ENCODE measurements at regions not wholly inside any gene's neighbourhood (a gene's known extent, or its start where the extent isn't known, plus 50 kb on each side); places are given as distances from the start of the nearest gene placed in this dataset.

- no peaks in the 10 kb centered on the region for H3F3A ChIP-seq (ENCODE audit: low read depth)
- H3K79me2 ChIP-seq (ENCODE audit: insufficient read depth, low read length), result no peaks in the 10 kb centered on the region
- H4K20me1 ChIP-seq (ENCODE audit: insufficient read depth, low read length, poor library complexity, severe bottlenecking), result no peaks in the 10 kb centered on the region
- H3K27me3 ChIP-seq (ENCODE audit: insufficient read depth, low read length, poor library complexity, severe bottlenecking), result no peaks in the 10 kb centered on the region
- H3K36me3 ChIP-seq (ENCODE audit: insufficient read depth, low read length), result no peaks in the 10 kb centered on the region
- H3K4me2 ChIP-seq (ENCODE audit: low read depth, low read length, poor library complexity, severe bottlenecking), result no peak overlapping the region
- H3K4me3 ChIP-seq (ENCODE audit: low read length, poor library complexity, severe bottlenecking), result no peak overlapping the region
- no peaks in the 10 kb centered on the region for H3K4me1 ChIP-seq (ENCODE audit: insufficient read depth, low read length, poor library complexity, severe bottlenecking)
- no peak overlapping the region for H3K9ac ChIP-seq (ENCODE audit: low read depth, low read length, poor library complexity, severe bottlenecking)
- TF ChIP-seq CTCF (conservative IDR thresholded peaks at IDR 0.05; ENCODE audit: low read length) (no peak), EZH2phosphoT487 (IDR thresholded peaks at IDR 0.05; ENCODE audit: borderline replicate concordance) (no peak)
- no peak overlapping the region for H2AFZ ChIP-seq (ENCODE audit: low read length)
- H3K9me3 ChIP-seq (ENCODE audit: insufficient read depth, low read depth, low read length), result peaks cover 11% of the 10 kb centered on the region; the same call in 1 of the 2 replicates
- no peaks in the 10 kb centered on the region for H3K9me2 ChIP-seq (replicated peaks; ENCODE audit: low read depth, low read length)
These were observed 507.2 kb downstream of the TBC1D22A start for GRCh38 chr22:47269516-47270088.

- no peak overlapping the region for H3K4me2 ChIP-seq (ENCODE audit: low read depth, low read length, poor library complexity, severe bottlenecking)
- TF ChIP-seq EZH2phosphoT487 (IDR thresholded peaks at IDR 0.05; ENCODE audit: borderline replicate concordance) (no peak), CTCF (conservative IDR thresholded peaks at IDR 0.05; ENCODE audit: low read length) (no peak)
- no peaks in the 10 kb centered on the region for H3K36me3 ChIP-seq (ENCODE audit: insufficient read depth, low read length)
- no peaks in the 10 kb centered on the region for H3F3A ChIP-seq (ENCODE audit: low read depth)
- no peaks in the 10 kb centered on the region for H3K4me1 ChIP-seq (ENCODE audit: insufficient read depth, low read length, poor library complexity, severe bottlenecking)
- no peaks in the 10 kb centered on the region for H4K20me1 ChIP-seq (ENCODE audit: insufficient read depth, low read length, poor library complexity, severe bottlenecking)
- no peak overlapping the region for H2AFZ ChIP-seq (ENCODE audit: low read length)
- no peaks in the 10 kb centered on the region for H3K9me2 ChIP-seq (replicated peaks; ENCODE audit: low read depth, low read length)
- no peaks in the 10 kb centered on the region for H3K79me2 ChIP-seq (ENCODE audit: insufficient read depth, low read length)
- H3K27me3 ChIP-seq (ENCODE audit: insufficient read depth, low read length, poor library complexity, severe bottlenecking), result no peaks in the 10 kb centered on the region
- H3K9ac ChIP-seq (ENCODE audit: low read depth, low read length, poor library complexity, severe bottlenecking), result no peak overlapping the region
- no peak overlapping the region for H3K4me3 ChIP-seq (ENCODE audit: low read length, poor library complexity, severe bottlenecking)
- H3K9me3 ChIP-seq (ENCODE audit: insufficient read depth, low read depth, low read length), result peaks cover 11% of the 10 kb centered on the region; the same call in 1 of the 2 replicates
These were observed 505.2 kb downstream of the TBC1D22A start for GRCh38 chr22:47267513-47268282.

- H3K9me2 ChIP-seq (replicated peaks; ENCODE audit: low read depth, low read length), result no peaks in the 10 kb centered on the region
- H3K27me3 ChIP-seq (ENCODE audit: insufficient read depth, low read length, poor library complexity, severe bottlenecking), result no peaks in the 10 kb centered on the region
- no peaks in the 10 kb centered on the region for H3K36me3 ChIP-seq (ENCODE audit: insufficient read depth, low read length)
- no peak overlapping the region for H3K4me3 ChIP-seq (ENCODE audit: low read length, poor library complexity, severe bottlenecking)
- H3K9ac ChIP-seq (ENCODE audit: low read depth, low read length, poor library complexity, severe bottlenecking), result no peak overlapping the region
- H3F3A ChIP-seq (ENCODE audit: low read depth), result no peaks in the 10 kb centered on the region
- TF ChIP-seq CTCF (conservative IDR thresholded peaks at IDR 0.05; ENCODE audit: low read length) (no peak), EZH2phosphoT487 (IDR thresholded peaks at IDR 0.05; ENCODE audit: borderline replicate concordance) (no peak)
- no peaks in the 10 kb centered on the region for H3K79me2 ChIP-seq (ENCODE audit: insufficient read depth, low read length)
- no peaks in the 10 kb centered on the region for H3K4me1 ChIP-seq (ENCODE audit: insufficient read depth, low read length, poor library complexity, severe bottlenecking)
- H3K9me3 ChIP-seq (ENCODE audit: insufficient read depth, low read depth, low read length), result peaks cover 15% of the 10 kb centered on the region; the same call in 1 of the 2 replicates
- no peaks in the 10 kb centered on the region for H4K20me1 ChIP-seq (ENCODE audit: insufficient read depth, low read length, poor library complexity, severe bottlenecking)
- no peak overlapping the region for H3K4me2 ChIP-seq (ENCODE audit: low read depth, low read length, poor library complexity, severe bottlenecking)
- no peak overlapping the region for H2AFZ ChIP-seq (ENCODE audit: low read length)
These were observed 503.9 kb downstream of the TBC1D22A start for GRCh38 chr22:47266329-47266728.
